Mesodermal cell (in vitro differentiated cells): ENCODE measurements at regions not wholly inside any gene's neighbourhood (a gene's known extent, or its start where the extent isn't known, plus 50 kb on each side); places are given as distances from the start of the nearest gene placed in this dataset.

Experiments
- H3K27ac ChIP-seq: 2 replicates; pipeline ENCODE4 v1.7.0; 2013; ENCODE audit warnings: mild to moderate bottlenecking, low read depth, low read length, moderate library complexity; ENCODE audit not compliant: severe bottlenecking
- H3K36me3 ChIP-seq: 2 replicates; pipeline ENCODE4 v1.7.1; 2013; ENCODE audit warnings: mild to moderate bottlenecking, low read length, moderate library complexity; ENCODE audit not compliant: control insufficient read depth, insufficient read depth
- H3K4me1 ChIP-seq: one replicate; pipeline ENCODE4 v1.7.1; 2013; ENCODE audit warnings: mild to moderate bottlenecking, low read length; ENCODE audit not compliant: insufficient read depth, control insufficient read depth, poor library complexity, severe bottlenecking
- H3K4me3 ChIP-seq: 2 replicates; pipeline ENCODE4 v1.7.0; 2013; ENCODE audit warnings: low read length, control low read depth, mild to moderate bottlenecking; ENCODE audit not compliant: insufficient read depth, poor library complexity, severe bottlenecking; ENCODE audit errors: extremely low read depth
- H3K9me3 ChIP-seq: 2 replicates; pipeline ENCODE4 v1.7.1; 2013; ENCODE audit warnings: mild to moderate bottlenecking, low read length, moderate library complexity; ENCODE audit not compliant: control insufficient read depth
- WGBS, 2 experiments: methylation state at CpG; one replicate each; pipeline ENCODE4 v1.1.5; 2013; ENCODE audit warnings: missing lambda C conversion rate in 2 of 2; ENCODE audit not compliant: insufficient coverage in 2 of 2; 5-methylcytosine and 5-hydroxymethylcytosine counted together

- WGBS, 2 experiments = 75 to 100% methylated on average over 1 of the region's 1 CpG
- no peaks in the 10 kb centered on the region for H3K4me1 ChIP-seq
- H3K27ac ChIP-seq = no peak overlapping the region
- no peaks in the 10 kb centered on the region for H3K9me3 ChIP-seq
- no peaks in the 10 kb centered on the region for H3K36me3 ChIP-seq
- no peak overlapping the region for H3K4me3 ChIP-seq
Observed at GRCh38 chr18:40523287-40523686, 1431.7 kb upstream of the PIK3C3 start.

GRCh38 chr18:40501026-40501425 is 1454.0 kb upstream of the PIK3C3 start:
- WGBS, 2 experiments = no CpG with 5 or more reads among the region's 1 CpG
- no peaks in the 10 kb centered on the region for H3K36me3 ChIP-seq
- H3K9me3 ChIP-seq = no peaks in the 10 kb centered on the region
- no peak overlapping the region for H3K4me3 ChIP-seq
- no peak overlapping the region for H3K27ac ChIP-seq
- no peaks in the 10 kb centered on the region for H3K4me1 ChIP-seq

GRCh38 chr18:40494603-40495002 is 1460.4 kb upstream of the PIK3C3 start:
- Histone ChIP-seq H3K4me1 (no peaks in the 10 kb centered on the region), H3K4me3 (no peak overlapping the region), H3K27ac (no peak overlapping the region), H3K36me3 (no peaks in the 10 kb centered on the region), H3K9me3 (no peaks in the 10 kb centered on the region)
- 91 to 100% methylated on average over 1 of the region's 2 CpGs for WGBS, 2 experiments

- no peaks in the 10 kb centered on the region for H3K9me3 ChIP-seq
- WGBS, 2 experiments = no CpG with 5 or more reads among the region's 4 CpGs
- H3K4me1 ChIP-seq = no peaks in the 10 kb centered on the region
Observed at GRCh38 chr18:40493316-40493715, 1461.7 kb upstream of the PIK3C3 start.

GRCh38 chr18:40489301-40489700 is 1465.7 kb upstream of the PIK3C3 start:
- no peak overlapping the region for H3K4me3 ChIP-seq
- no peaks in the 10 kb centered on the region for H3K4me1 ChIP-seq
- H3K9me3 ChIP-seq = no peaks in the 10 kb centered on the region
- no peak overlapping the region for H3K27ac ChIP-seq
- no peaks in the 10 kb centered on the region for H3K36me3 ChIP-seq

More at GRCh38 chr18:40493316-40493715, 1461.7 kb upstream of the PIK3C3 start:
- Histone ChIP-seq H3K36me3 (no peaks in the 10 kb centered on the region), H3K4me3 (no peak overlapping the region), H3K27ac (no peak overlapping the region)

- Histone ChIP-seq H3K9me3 (no peaks in the 10 kb centered on the region), H3K4me3 (no peak overlapping the region), H3K27ac (no peak overlapping the region), H3K36me3 (no peaks in the 10 kb centered on the region), H3K4me1 (no peaks in the 10 kb centered on the region)
Observed at GRCh38 chr18:40485318-40485717, 1469.7 kb upstream of the PIK3C3 start.

- no peaks in the 10 kb centered on the region for H3K9me3 ChIP-seq
- no peaks in the 10 kb centered on the region for H3K4me1 ChIP-seq
- no peak overlapping the region for H3K4me3 ChIP-seq
- H3K27ac ChIP-seq = no peak overlapping the region
- H3K36me3 ChIP-seq = no peaks in the 10 kb centered on the region
- WGBS, 2 experiments = 85 to 87% methylated on average over 6 to 7 of the region's 8 CpGs
Observed at GRCh38 chr18:40473221-40474029, 1481.6 kb upstream of the PIK3C3 start.

- 67% methylated on average over 1 of the region's 3 CpGs; no CpG with 5 or more reads in 1 of the 2 experiments for WGBS, 2 experiments
- no peaks in the 10 kb centered on the region for H3K9me3 ChIP-seq
- H3K4me1 ChIP-seq = no peaks in the 10 kb centered on the region
- no peak overlapping the region for H3K4me3 ChIP-seq
- no peak overlapping the region for H3K27ac ChIP-seq
- H3K36me3 ChIP-seq = no peaks in the 10 kb centered on the region
Observed at GRCh38 chr18:40470723-40471122, 1484.3 kb upstream of the PIK3C3 start.

GRCh38 chr18:40469851-40470250 is 1485.2 kb upstream of the PIK3C3 start:
- Histone ChIP-seq H3K36me3 (no peaks in the 10 kb centered on the region), H3K9me3 (no peaks in the 10 kb centered on the region), H3K27ac (no peak overlapping the region), H3K4me1 (no peaks in the 10 kb centered on the region), H3K4me3 (no peak overlapping the region)
- 96 to 100% methylated on average over 1 to 3 of the region's 4 CpGs for WGBS, 2 experiments

GRCh38 chr18:40469316-40469715 is 1485.7 kb upstream of the PIK3C3 start:
- Histone ChIP-seq H3K4me3 (no peak overlapping the region), H3K9me3 (no peaks in the 10 kb centered on the region), H3K27ac (no peak overlapping the region), H3K36me3 (no peaks in the 10 kb centered on the region), H3K4me1 (no peaks in the 10 kb centered on the region)

GRCh38 chr18:40464032-40464431 is 1491.0 kb upstream of the PIK3C3 start:
- no CpG with 5 or more reads among the region's 1 CpG for WGBS, 2 experiments
- Histone ChIP-seq H3K4me1 (no peaks in the 10 kb centered on the region), H3K36me3 (no peaks in the 10 kb centered on the region), H3K27ac (no peak overlapping the region), H3K9me3 (no peaks in the 10 kb centered on the region), H3K4me3 (no peak overlapping the region)
